GM10266 (cell line): ENCODE measurements at regions not wholly inside any gene's neighbourhood (a gene's known extent, or its start where the extent isn't known, plus 50 kb on each side); places are given as distances from the start of the nearest gene placed in this dataset.

Source experiments
- DNase-seq: peaks from one replicate; pipeline ENCODE4 v3.0.0; 2012; ENCODE audit errors: extremely low spot score
- TF ChIP-seq, protein P1 (sequence below): IDR thresholded peaks from 2 replicates; pipeline ENCODE4 v1.5.1; 2012; ENCODE audit warnings: mild to moderate bottlenecking, low read depth; ENCODE audit not compliant: control insufficient read depth, insufficient read depth; ENCODE audit errors: missing control alignments

DNA sequence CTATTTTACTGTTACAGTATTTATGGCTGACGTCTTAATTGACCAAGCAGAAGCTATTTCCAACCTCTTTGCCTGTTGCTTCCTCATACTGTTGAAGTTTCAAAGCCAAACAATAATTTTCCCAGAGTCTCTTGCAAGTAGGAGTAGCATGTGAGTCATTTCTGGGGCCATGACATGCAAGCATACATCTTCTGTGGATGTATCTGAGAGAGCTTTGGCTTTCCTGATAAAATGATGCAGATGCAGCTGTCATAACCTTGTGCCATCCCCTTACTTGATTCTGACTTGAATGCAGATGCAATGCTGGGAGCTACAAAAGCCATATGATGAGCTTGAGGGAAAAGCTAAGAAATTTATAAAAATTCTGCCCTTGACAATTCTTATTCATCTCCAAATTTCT is 243.1 kb upstream of the TENM4 start:
- TF ChIP-seq, protein P1, sequence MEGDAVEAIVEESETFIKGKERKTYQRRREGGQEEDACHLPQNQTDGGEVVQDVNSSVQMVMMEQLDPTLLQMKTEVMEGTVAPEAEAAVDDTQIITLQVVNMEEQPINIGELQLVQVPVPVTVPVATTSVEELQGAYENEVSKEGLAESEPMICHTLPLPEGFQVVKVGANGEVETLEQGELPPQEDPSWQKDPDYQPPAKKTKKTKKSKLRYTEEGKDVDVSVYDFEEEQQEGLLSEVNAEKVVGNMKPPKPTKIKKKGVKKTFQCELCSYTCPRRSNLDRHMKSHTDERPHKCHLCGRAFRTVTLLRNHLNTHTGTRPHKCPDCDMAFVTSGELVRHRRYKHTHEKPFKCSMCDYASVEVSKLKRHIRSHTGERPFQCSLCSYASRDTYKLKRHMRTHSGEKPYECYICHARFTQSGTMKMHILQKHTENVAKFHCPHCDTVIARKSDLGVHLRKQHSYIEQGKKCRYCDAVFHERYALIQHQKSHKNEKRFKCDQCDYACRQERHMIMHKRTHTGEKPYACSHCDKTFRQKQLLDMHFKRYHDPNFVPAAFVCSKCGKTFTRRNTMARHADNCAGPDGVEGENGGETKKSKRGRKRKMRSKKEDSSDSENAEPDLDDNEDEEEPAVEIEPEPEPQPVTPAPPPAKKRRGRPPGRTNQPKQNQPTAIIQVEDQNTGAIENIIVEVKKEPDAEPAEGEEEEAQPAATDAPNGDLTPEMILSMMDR: no peak

DNA sequence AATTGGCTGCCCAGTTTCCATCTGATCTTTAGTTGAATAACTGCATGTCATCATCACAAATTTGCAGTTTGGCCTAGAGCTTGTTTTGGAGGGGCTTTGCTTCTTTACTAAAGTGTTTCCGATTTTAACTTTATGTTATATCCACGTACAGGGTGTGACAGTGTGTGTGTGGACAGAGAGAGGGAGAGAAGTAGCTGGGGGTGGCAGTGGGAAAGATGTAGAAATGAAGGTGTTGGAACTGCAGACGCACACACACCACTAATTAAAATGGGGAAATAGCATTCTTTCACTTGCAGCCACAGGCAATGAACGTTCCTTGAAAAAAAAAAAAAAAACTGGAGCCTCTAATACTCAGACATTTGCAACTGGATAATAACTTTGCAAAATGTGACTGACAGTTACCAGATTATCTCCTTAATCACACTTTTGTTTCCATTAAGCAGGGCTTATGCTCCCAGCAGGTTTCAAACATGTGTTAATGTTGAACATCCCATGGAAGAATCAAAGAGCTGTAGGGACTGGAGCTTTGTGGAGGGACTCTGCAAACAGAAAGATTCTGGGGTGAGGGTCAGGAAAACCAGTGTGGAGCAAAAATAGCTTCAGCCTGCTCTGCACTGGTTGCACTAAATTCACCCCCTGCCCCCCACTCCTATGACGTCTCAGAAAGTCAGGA is 238.1 kb upstream of the TENM4 start:
- DNase-seq: no peak
- TF ChIP-seq, protein P1: no peak

More for the DNA sequence above, 243.1 kb upstream of the TENM4 start:
- no peak for DNase-seq

DNA sequence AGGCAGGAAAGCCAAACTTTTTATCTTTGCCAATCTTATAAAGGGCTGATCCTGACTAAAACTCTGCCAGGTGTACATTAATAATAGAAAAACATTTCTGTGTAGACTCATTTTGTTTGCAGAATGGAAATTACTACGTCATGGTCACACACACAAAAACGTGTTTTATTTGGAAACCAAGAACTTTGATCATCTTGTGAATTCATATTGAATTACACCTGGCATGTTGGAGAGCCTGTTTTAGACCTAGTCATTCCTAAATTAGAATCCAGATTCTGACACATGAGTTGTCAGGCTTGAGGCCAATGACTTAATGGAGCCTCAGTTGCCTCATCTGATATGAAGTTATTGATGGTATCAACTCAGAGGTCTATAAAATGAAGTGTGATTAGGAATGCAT is 235.6 kb upstream of the TENM4 start:
- TF ChIP-seq, protein P1: no peak
- DNase-seq: no peak

DNA sequence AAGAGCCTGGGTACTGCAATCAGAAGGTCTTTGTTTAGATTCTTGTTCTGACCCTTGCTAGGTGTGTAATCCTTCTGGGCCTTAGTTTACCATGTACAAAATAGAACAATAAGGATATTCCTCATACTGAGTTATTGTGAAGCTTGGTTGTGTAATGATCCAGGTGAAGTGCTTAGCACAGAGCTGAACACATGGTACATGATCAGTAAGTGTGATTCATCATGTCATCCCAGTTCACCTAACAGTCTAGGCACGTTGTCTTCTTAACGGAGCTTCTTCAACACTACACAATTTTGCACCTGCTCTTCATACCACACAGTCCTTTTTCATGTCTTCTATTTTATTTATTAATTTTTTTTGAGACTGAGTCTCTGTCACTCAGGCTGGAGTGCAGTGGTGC is 234.3 kb upstream of the TENM4 start:
- TF ChIP-seq, protein P1: no peak
- DNase-seq: no peak

DNA sequence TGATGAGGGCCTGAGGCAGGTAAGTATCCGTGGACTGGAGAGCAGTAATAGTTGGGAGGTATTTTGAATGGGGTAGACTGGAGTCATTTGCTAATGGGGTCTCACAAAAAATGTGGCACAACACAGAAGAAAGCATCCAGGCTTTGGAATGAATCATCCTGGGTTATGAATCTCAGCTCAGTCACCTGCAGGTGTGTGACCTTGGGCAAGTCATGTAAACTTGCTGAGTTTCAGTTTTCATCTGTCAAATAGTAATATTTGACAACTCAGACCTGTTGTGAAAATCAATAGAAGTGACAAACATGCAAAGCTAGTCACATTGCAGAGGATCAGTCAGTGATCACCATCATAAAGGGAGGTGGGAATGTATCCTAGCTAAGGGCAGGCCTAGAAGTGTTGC is 232.0 kb upstream of the TENM4 start:
- TF ChIP-seq, protein P1: no peak
- no peak for DNase-seq

DNA sequence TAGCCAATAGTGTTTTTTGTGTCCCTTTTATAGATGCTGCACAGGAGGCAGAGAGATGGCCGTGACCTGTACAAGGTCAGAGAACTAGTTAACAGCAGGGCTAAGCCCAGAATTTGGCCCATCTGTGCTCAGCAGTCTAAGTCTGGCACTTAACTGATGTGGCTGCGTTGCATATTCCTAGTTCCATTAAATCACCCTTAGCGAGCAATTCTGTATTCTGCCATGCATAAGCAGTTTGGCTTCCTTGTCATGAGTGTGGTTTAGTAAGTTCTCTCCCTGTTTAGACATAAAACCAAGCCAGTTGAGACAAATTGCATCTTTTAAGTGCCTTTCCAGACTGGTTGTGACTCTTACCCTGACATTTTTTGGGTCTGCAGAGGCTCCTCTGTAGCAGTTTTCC is 230.6 kb upstream of the TENM4 start:
- TF ChIP-seq, protein P1: no peak
- no peak for DNase-seq

DNA sequence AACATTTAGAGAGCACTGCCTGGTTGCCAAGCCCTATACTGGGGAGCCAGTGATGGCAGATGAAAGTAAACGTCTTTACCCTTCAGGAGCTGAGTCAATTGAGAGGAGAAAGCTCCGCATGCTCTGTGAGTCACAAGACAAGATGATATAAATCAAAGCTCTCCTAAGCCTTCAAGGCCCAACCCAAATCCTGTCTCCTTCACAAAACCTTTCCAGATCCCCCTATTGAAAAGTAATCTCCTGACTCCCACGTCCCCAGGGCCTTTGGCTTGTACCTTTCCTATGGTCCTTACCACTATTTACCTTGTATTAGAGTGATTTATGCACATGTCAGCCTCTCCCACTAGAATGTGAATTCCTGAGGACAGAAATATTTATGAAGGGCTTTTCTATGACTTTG is 230.1 kb upstream of the TENM4 start:
- no peak for DNase-seq

More for the DNA sequence above, 230.1 kb upstream of the TENM4 start:
- TF ChIP-seq, protein P1: no peak
